ENCODE measurements at regions not wholly inside any gene's neighbourhood (a gene's known extent, or its start where the extent isn't known, plus 50 kb on each side); places are given as distances from the start of the nearest gene placed in this dataset.

GRCh38 chr3:176075046-176075445, 1122.2 kb downstream of the TBL1XR1 start:
- no peak overlapping the region for H3K9ac ChIP-seq (ENCODE audit: low read length)
- no peaks in the 10 kb centered on the region for H3K79me2 ChIP-seq (ENCODE audit: low read length)
- no peaks in the 10 kb centered on the region for H3K4me1 ChIP-seq (ENCODE audit: low read length)
- no peak overlapping the region for H2AFZ ChIP-seq (ENCODE audit: low read length)
- H3K9me2 ChIP-seq (replicated peaks; ENCODE audit: insufficient read depth, low read length), result no peaks in the 10 kb centered on the region
- no peaks in the 10 kb centered on the region for H3K27me3 ChIP-seq (ENCODE audit: low read length)
- no peak overlapping the region for H3K4me2 ChIP-seq (ENCODE audit: low read depth, low read length, poor library complexity, severe bottlenecking)
- H3K9me3 ChIP-seq (ENCODE audit: low read length), result peaks cover 25% of the 10 kb centered on the region
- H4K20me1 ChIP-seq (ENCODE audit: insufficient read depth, low read depth, low read length), result no peaks in the 10 kb centered on the region
- H3K4me3 ChIP-seq (ENCODE audit: low read length), result no peak overlapping the region
- H3K27ac ChIP-seq (ENCODE audit: low read length), result no peak overlapping the region
- H3K36me3 ChIP-seq (ENCODE audit: insufficient read depth, low read length), result no peaks in the 10 kb centered on the region
- DNase-seq, result no peak

GRCh38 chr3:176074096-176074495, 1123.2 kb downstream of the TBL1XR1 start:
- no peak for DNase-seq
- Histone ChIP-seq H3K4me1 (ENCODE audit: low read length) (no peaks in the 10 kb centered on the region), H4K20me1 (ENCODE audit: insufficient read depth, low read depth, low read length) (no peaks in the 10 kb centered on the region), H3K36me3 (ENCODE audit: insufficient read depth, low read length) (no peaks in the 10 kb centered on the region), H2AFZ (ENCODE audit: low read length) (no peak overlapping the region), H3K4me2 (ENCODE audit: low read depth, low read length, poor library complexity, severe bottlenecking) (no peak overlapping the region), H3K27me3 (ENCODE audit: low read length) (no peaks in the 10 kb centered on the region), H3K9me3 (ENCODE audit: low read length) (peaks cover 27% of the 10 kb centered on the region), H3K79me2 (ENCODE audit: low read length) (no peaks in the 10 kb centered on the region), H3K9ac (ENCODE audit: low read length) (no peak overlapping the region), H3K4me3 (ENCODE audit: low read length) (no peak overlapping the region), H3K9me2 (replicated peaks; ENCODE audit: insufficient read depth, low read length) (no peaks in the 10 kb centered on the region), H3K27ac (ENCODE audit: low read length) (no peak overlapping the region)

- Histone ChIP-seq H3K27me3 (ENCODE audit: low read length) (no peaks in the 10 kb centered on the region), H3K9ac (ENCODE audit: low read length) (no peak overlapping the region), H4K20me1 (ENCODE audit: insufficient read depth, low read depth, low read length) (no peaks in the 10 kb centered on the region), H3K9me3 (ENCODE audit: low read length) (peaks cover 27% of the 10 kb centered on the region), H3K4me1 (ENCODE audit: low read length) (no peaks in the 10 kb centered on the region), H3K27ac (ENCODE audit: low read length) (no peak overlapping the region), H3K36me3 (ENCODE audit: insufficient read depth, low read length) (no peaks in the 10 kb centered on the region), H2AFZ (ENCODE audit: low read length) (no peak overlapping the region), H3K4me3 (ENCODE audit: low read length) (no peak overlapping the region), H3K4me2 (ENCODE audit: low read depth, low read length, poor library complexity, severe bottlenecking) (no peak overlapping the region), H3K79me2 (ENCODE audit: low read length) (no peaks in the 10 kb centered on the region), H3K9me2 (replicated peaks; ENCODE audit: insufficient read depth, low read length) (no peaks in the 10 kb centered on the region)
- no peak for DNase-seq
These were observed 1125.3 kb downstream of the TBL1XR1 start for GRCh38 chr3:176071943-176072342.

GRCh38 chr3:176068750-176069149, 1128.5 kb downstream of the TBL1XR1 start:
- DNase-seq, result no peak
- Histone ChIP-seq H4K20me1 (ENCODE audit: insufficient read depth, low read depth, low read length) (no peaks in the 10 kb centered on the region), H3K9me2 (replicated peaks; ENCODE audit: insufficient read depth, low read length) (no peaks in the 10 kb centered on the region), H3K79me2 (ENCODE audit: low read length) (no peaks in the 10 kb centered on the region), H3K4me1 (ENCODE audit: low read length) (no peaks in the 10 kb centered on the region), H3K4me3 (ENCODE audit: low read length) (no peak overlapping the region), H3K4me2 (ENCODE audit: low read depth, low read length, poor library complexity, severe bottlenecking) (no peak overlapping the region), H3K27ac (ENCODE audit: low read length) (no peak overlapping the region), H3K9ac (ENCODE audit: low read length) (no peak overlapping the region), H3K27me3 (ENCODE audit: low read length) (no peaks in the 10 kb centered on the region), H3K36me3 (ENCODE audit: insufficient read depth, low read length) (no peaks in the 10 kb centered on the region), H3K9me3 (ENCODE audit: low read length) (peaks cover 18% of the 10 kb centered on the region), H2AFZ (ENCODE audit: low read length) (no peak overlapping the region)

- no peaks in the 10 kb centered on the region for H3K4me1 ChIP-seq (ENCODE audit: low read length)
- no peak overlapping the region for H2AFZ ChIP-seq (ENCODE audit: low read length)
- H3K4me2 ChIP-seq (ENCODE audit: low read depth, low read length, poor library complexity, severe bottlenecking), result no peak overlapping the region
- peaks cover 12% of the 10 kb centered on the region; the same call in 1 of the 2 replicates for H3K9me3 ChIP-seq (ENCODE audit: low read length)
- H3K9ac ChIP-seq (ENCODE audit: low read length), result no peak overlapping the region
- H3K79me2 ChIP-seq (ENCODE audit: low read length), result no peaks in the 10 kb centered on the region
- H3K27me3 ChIP-seq (ENCODE audit: low read length), result no peaks in the 10 kb centered on the region
- no peaks in the 10 kb centered on the region for H3K9me2 ChIP-seq (replicated peaks; ENCODE audit: insufficient read depth, low read length)
- H3K27ac ChIP-seq (ENCODE audit: low read length), result no peak overlapping the region
- no peak for DNase-seq
- no peaks in the 10 kb centered on the region for H4K20me1 ChIP-seq (ENCODE audit: insufficient read depth, low read depth, low read length)
- no peaks in the 10 kb centered on the region for H3K36me3 ChIP-seq (ENCODE audit: insufficient read depth, low read length)
- no peak overlapping the region for H3K4me3 ChIP-seq (ENCODE audit: low read length)
These were observed 1138.4 kb downstream of the TBL1XR1 start for GRCh38 chr3:176058856-176059255.

- H3K79me2 ChIP-seq (ENCODE audit: low read length), result no peaks in the 10 kb centered on the region
- H3K27ac ChIP-seq (ENCODE audit: low read length), result no peak overlapping the region
- H3K9me3 ChIP-seq (ENCODE audit: low read length), result peaks cover 12% of the 10 kb centered on the region; the same call in 1 of the 2 replicates
- no peaks in the 10 kb centered on the region for H3K9me2 ChIP-seq (replicated peaks; ENCODE audit: insufficient read depth, low read length)
- no peaks in the 10 kb centered on the region for H3K27me3 ChIP-seq (ENCODE audit: low read length)
- no peak for DNase-seq
- H3K36me3 ChIP-seq (ENCODE audit: insufficient read depth, low read length), result no peaks in the 10 kb centered on the region
- no peak overlapping the region for H3K4me2 ChIP-seq (ENCODE audit: low read depth, low read length, poor library complexity, severe bottlenecking)
- no peak overlapping the region; the same call in 1 of the 2 replicates for H2AFZ ChIP-seq (ENCODE audit: low read length)
- no peaks in the 10 kb centered on the region for H4K20me1 ChIP-seq (ENCODE audit: insufficient read depth, low read depth, low read length)
- no peak overlapping the region for H3K4me3 ChIP-seq (ENCODE audit: low read length)
- no peaks in the 10 kb centered on the region for H3K4me1 ChIP-seq (ENCODE audit: low read length)
- no peak overlapping the region for H3K9ac ChIP-seq (ENCODE audit: low read length)
These were observed 1141.4 kb downstream of the TBL1XR1 start for GRCh38 chr3:176055836-176056235.

- no peak for DNase-seq
- H3K36me3 ChIP-seq (ENCODE audit: insufficient read depth, low read length), result no peaks in the 10 kb centered on the region
- no peak overlapping the region for H3K9ac ChIP-seq (ENCODE audit: low read length)
- H4K20me1 ChIP-seq (ENCODE audit: insufficient read depth, low read depth, low read length), result no peaks in the 10 kb centered on the region
- no peaks in the 10 kb centered on the region for H3K79me2 ChIP-seq (ENCODE audit: low read length)
- no peak overlapping the region for H3K4me2 ChIP-seq (ENCODE audit: low read depth, low read length, poor library complexity, severe bottlenecking)
- no peak overlapping the region for H3K27ac ChIP-seq (ENCODE audit: low read length)
- no peak overlapping the region for H2AFZ ChIP-seq (ENCODE audit: low read length)
- H3K9me2 ChIP-seq (replicated peaks; ENCODE audit: insufficient read depth, low read length), result no peaks in the 10 kb centered on the region
- H3K4me1 ChIP-seq (ENCODE audit: low read length), result no peaks in the 10 kb centered on the region
- peaks cover 23% of the 10 kb centered on the region for H3K9me3 ChIP-seq (ENCODE audit: low read length)
- no peaks in the 10 kb centered on the region for H3K27me3 ChIP-seq (ENCODE audit: low read length)
- H3K4me3 ChIP-seq (ENCODE audit: low read length), result no peak overlapping the region
These were observed 1145.5 kb downstream of the TBL1XR1 start for GRCh38 chr3:176051766-176052165.

GRCh38 chr3:176046703-176047102, 1150.6 kb downstream of the TBL1XR1 start:
- H3K9ac ChIP-seq (ENCODE audit: low read length), result no peak overlapping the region
- H3K4me2 ChIP-seq (ENCODE audit: low read depth, low read length, poor library complexity, severe bottlenecking), result no peak overlapping the region
- H3K79me2 ChIP-seq (ENCODE audit: low read length), result no peaks in the 10 kb centered on the region
- H3K27ac ChIP-seq (ENCODE audit: low read length), result no peak overlapping the region
- peaks cover 28% of the 10 kb centered on the region for H3K9me3 ChIP-seq (ENCODE audit: low read length)
- no peak for DNase-seq
- H3K9me2 ChIP-seq (replicated peaks; ENCODE audit: insufficient read depth, low read length), result no peaks in the 10 kb centered on the region
- H2AFZ ChIP-seq (ENCODE audit: low read length), result no peak overlapping the region
- H3K4me3 ChIP-seq (ENCODE audit: low read length), result no peak overlapping the region
- H3K27me3 ChIP-seq (ENCODE audit: low read length), result no peaks in the 10 kb centered on the region
- H3K36me3 ChIP-seq (ENCODE audit: insufficient read depth, low read length), result no peaks in the 10 kb centered on the region
- no peaks in the 10 kb centered on the region for H4K20me1 ChIP-seq (ENCODE audit: insufficient read depth, low read depth, low read length)
- H3K4me1 ChIP-seq (ENCODE audit: low read length), result no peaks in the 10 kb centered on the region

- Histone ChIP-seq H3K9me3 (ENCODE audit: low read length) (peaks cover 27% of the 10 kb centered on the region), H3K9me2 (replicated peaks; ENCODE audit: insufficient read depth, low read length) (no peaks in the 10 kb centered on the region), H4K20me1 (ENCODE audit: insufficient read depth, low read depth, low read length) (no peaks in the 10 kb centered on the region), H3K79me2 (ENCODE audit: low read length) (no peaks in the 10 kb centered on the region), H3K4me2 (ENCODE audit: low read depth, low read length, poor library complexity, severe bottlenecking) (no peak overlapping the region), H2AFZ (ENCODE audit: low read length) (no peak overlapping the region), H3K9ac (ENCODE audit: low read length) (no peak overlapping the region), H3K4me1 (ENCODE audit: low read length) (no peaks in the 10 kb centered on the region), H3K27ac (ENCODE audit: low read length) (no peak overlapping the region), H3K27me3 (ENCODE audit: low read length) (no peaks in the 10 kb centered on the region), H3K4me3 (ENCODE audit: low read length) (no peak overlapping the region), H3K36me3 (ENCODE audit: insufficient read depth, low read length) (no peaks in the 10 kb centered on the region)
- no peak for DNase-seq
These were observed 1155.5 kb downstream of the TBL1XR1 start for GRCh38 chr3:176041812-176042211.
